ENCODE measurements at regions not wholly inside any gene's neighbourhood (a gene's known extent, or its start where the extent isn't known, plus 50 kb on each side); places are given as distances from the start of the nearest gene placed in this dataset.

DNA sequence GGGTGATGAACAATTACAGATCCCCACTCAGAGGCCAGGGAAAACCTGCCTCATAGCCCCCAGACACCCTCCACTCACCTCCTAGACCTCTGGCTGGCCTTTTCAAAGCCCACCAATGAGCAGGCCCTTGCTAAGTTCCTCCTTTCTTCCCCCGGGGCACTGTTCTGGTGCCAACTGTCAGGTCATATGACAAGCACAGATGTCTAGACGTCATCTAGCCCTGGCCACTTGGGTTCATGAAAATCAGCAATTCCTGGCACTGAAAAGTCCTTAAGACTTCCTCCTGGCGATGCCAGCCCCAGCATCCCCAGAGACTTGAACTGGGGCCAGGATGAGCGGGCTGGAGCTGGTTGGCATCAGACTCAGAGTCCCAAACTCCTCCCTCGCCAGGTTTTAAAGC lies 115.6 kb upstream of the NALF2 start:
- DNase-seq (ENCODE audit: low read depth, low spot score) = no peak
- no peak overlapping the region for H3K4me3 ChIP-seq (ENCODE audit: low read depth, low read length)
- POLR2A ChIA-PET = no interaction called here
- CTCF ChIA-PET = interaction anchor here (1.1 to 6.6 kb wide), 5 partner anchors 14 to 565 kb away, joined by 3 to 64 read pairs (median 18); partner anchors contain the start of gene EFNB1
- TF ChIP-seq, protein P1, sequence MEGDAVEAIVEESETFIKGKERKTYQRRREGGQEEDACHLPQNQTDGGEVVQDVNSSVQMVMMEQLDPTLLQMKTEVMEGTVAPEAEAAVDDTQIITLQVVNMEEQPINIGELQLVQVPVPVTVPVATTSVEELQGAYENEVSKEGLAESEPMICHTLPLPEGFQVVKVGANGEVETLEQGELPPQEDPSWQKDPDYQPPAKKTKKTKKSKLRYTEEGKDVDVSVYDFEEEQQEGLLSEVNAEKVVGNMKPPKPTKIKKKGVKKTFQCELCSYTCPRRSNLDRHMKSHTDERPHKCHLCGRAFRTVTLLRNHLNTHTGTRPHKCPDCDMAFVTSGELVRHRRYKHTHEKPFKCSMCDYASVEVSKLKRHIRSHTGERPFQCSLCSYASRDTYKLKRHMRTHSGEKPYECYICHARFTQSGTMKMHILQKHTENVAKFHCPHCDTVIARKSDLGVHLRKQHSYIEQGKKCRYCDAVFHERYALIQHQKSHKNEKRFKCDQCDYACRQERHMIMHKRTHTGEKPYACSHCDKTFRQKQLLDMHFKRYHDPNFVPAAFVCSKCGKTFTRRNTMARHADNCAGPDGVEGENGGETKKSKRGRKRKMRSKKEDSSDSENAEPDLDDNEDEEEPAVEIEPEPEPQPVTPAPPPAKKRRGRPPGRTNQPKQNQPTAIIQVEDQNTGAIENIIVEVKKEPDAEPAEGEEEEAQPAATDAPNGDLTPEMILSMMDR (IDR thresholded peaks at IDR 0.05; ENCODE audit: insufficient read depth, low read length, missing control alignments) = no peak

DNA sequence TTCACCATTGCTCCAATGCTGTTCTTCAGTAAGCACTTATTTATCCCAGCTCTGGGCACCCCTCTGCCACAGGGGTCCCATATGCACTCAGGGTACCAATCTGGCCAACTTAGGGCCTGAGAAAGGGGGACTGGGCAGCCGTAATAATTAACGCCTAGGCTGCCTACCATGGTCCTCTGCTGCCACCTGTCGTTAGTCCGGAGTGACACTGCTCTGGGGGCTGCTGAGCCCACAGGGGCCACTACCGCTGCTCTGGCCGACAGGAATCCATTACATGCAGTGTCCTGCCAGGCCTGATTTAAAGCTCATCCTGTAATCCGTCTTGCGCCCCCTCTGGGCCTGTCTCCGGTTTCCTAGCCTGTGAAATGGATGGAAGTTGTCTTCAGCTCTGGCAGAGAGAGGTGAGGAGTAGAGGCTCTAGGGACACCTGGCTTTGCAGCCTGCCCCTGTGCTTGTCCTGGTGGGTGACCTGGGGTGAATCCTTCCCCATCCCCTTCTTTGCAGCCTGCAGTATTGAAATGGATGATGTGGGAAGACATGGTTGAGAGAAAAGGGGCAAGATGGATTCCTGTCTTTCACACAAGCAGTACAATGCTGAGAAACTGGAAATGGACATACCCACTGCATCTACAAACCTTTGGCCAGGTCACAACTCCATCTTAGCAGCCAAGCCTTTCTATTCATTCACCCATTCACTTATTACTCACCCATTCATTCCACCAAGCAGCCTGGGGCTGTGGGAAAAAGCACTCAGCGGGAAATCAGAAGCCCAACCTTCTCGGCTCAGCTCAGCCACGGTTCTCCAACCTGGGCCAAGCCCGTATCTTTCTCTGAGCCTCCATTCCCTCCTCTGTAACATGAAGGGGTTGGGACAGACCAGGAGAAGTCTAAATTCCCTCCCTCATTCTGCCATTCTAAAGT lies 116.3 kb upstream of the NALF2 start:
- ChIA-PET CTCF (interaction anchor here (0.6 to 6.6 kb wide), 24 partner anchors 10 to 656 kb away, joined by 3 to 64 read pairs (median 4); partner anchors contain the start of gene EFNB1), POLR2A (no interaction called here)
- DNase-seq (ENCODE audit: low read depth, low spot score) = no peak
- TF ChIP-seq, protein P1 (IDR thresholded peaks at IDR 0.05; ENCODE audit: insufficient read depth, low read length, missing control alignments) = peak; percentile 62
- no peak overlapping the region for H3K4me3 ChIP-seq (ENCODE audit: low read depth, low read length)

DNA sequence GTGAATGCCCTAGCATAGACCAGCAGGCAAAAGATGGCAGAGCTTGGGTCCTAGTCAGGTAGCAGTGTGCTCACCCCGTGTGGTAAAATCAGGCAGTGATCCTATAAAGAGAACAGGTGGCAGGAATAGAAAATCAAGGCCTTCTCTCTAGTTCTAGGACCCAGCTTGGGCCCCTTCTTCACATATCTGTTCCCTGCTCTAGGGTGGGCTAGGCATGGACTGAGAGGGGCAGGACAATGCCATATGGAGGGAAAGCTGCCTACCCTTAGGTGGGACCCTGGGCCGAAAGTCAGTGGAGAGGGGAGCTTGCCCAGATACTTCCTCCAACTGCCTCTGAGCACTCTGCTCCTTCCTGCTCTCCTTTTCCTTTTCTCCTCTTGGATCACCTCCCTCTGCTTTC lies 117.4 kb upstream of the NALF2 start:
- H3K4me3 ChIP-seq (ENCODE audit: low read depth, low read length) = no peak overlapping the region
- POLR2A ChIA-PET = no interaction called here
- no peak for DNase-seq (ENCODE audit: low read depth, low spot score)
- CTCF ChIA-PET = interaction anchor here (0.6 to 6.6 kb wide), 21 partner anchors 8 to 653 kb away, joined by 3 to 64 read pairs (median 4); partner anchors contain the start of gene EFNB1
- TF ChIP-seq, protein P1 (IDR thresholded peaks at IDR 0.05; ENCODE audit: insufficient read depth, low read length, missing control alignments) = no peak

DNA sequence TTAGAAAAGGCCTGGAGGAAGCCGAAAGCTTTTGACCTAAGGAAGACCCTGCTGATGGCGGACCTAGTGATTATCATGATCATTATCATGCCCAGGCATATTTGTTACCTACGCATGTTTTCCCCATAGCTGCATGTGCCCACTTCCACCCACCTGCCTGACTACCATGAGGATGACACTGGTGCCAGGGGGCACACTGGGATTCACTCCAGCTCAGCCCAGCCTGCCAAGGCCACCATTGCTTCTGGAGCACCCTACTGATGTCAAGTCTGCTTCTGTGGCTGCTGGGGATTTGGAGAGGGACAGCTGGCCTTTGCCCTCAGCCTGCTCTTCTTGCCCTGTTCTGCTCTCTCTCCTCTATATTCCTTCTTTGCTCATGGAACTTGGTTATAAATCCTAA lies 124.7 kb upstream of the NALF2 start:
- TF ChIP-seq, protein P1 (IDR thresholded peaks at IDR 0.05; ENCODE audit: insufficient read depth, low read length, missing control alignments) = no peak
- ChIA-PET CTCF (no interaction called here), POLR2A (no interaction called here)
- no peak overlapping the region for H3K4me3 ChIP-seq (ENCODE audit: low read depth, low read length)
- no peak for DNase-seq (ENCODE audit: low read depth, low spot score)

DNA sequence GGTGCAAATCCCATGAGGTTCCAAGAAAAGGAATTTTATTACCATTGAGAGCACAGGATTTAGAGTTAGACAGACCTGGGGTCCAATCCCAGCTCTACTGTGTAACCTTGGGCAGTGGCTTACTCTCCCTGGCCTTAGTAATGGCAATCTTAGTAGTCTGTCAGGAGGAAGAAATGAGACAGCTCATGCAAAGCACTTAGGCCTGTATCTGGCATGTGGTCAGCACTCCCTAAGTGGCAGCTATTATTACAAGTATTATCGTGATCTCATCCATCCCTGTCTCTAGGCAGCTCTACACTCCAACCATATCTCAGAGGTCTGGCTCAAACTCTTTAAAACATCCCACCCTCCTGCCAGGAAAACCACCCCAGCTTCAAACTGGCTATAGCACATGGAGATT lies 129.6 kb upstream of the NALF2 start:
- no peak for DNase-seq (ENCODE audit: low read depth, low spot score)
- no peak overlapping the region for H3K4me3 ChIP-seq (ENCODE audit: low read depth, low read length)
- TF ChIP-seq, protein P1 (IDR thresholded peaks at IDR 0.05; ENCODE audit: insufficient read depth, low read length, missing control alignments) = no peak
- CTCF ChIA-PET = interaction anchor here (0.8 to 3.5 kb wide), 3 partner anchors 13 to 552 kb away, joined by 3 to 18 read pairs (median 3); no protein-coding TSS in a partner anchor
- POLR2A ChIA-PET = no interaction called here

DNA sequence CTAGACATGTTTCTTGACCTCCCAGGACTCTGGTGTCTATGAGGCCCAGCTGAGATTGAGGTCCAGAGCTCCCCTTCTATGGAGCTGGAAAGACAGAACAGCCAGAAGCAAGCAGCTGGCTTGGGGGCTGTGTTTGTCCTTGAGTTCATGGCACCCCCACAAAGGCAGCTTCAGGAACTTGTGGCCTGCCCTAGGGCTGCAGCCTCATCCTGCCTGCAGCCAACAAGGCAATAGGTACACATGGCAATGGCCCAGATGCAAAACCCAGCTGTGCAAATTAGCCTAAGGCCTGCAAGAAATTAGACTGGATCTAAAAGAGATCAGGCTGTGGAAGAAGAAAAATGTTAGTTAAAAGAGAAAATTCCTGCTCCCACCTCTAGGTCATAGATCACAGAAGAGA lies 131.7 kb upstream of the NALF2 start:
- ChIA-PET CTCF (interaction anchor here (1.2 to 1.6 kb wide), 3 partner anchors 9 to 14 kb away, joined by 3 to 5 read pairs (median 4); no protein-coding TSS in a partner anchor), POLR2A (no interaction called here)
- no peak for DNase-seq (ENCODE audit: low read depth, low spot score)
- H3K4me3 ChIP-seq (ENCODE audit: low read depth, low read length) = no peak overlapping the region
- TF ChIP-seq, protein P1 (IDR thresholded peaks at IDR 0.05; ENCODE audit: insufficient read depth, low read length, missing control alignments) = no peak
